Lung microvascular endothelial cell (primary cell): ENCODE measurements at regions not wholly inside any gene's neighbourhood (a gene's known extent, or its start where the extent isn't known, plus 50 kb on each side); places are given as distances from the start of the nearest gene placed in this dataset.

Experiments
- DNase-seq, 2 donors: peaks; one replicate each; pipeline versions ENCODE4 v3.0.0 to v3.0.0-alpha.2; 2010; ENCODE audit warnings: low read depth in 2 of 2

- DNase-seq, result no peak
Measured at GRCh38 chr4:180852738-180853137, 1390.5 kb upstream of the TENM3 start.

GRCh38 chr4:180855184-180855583, 1388.0 kb upstream of the TENM3 start:
- no peak for DNase-seq

GRCh38 chr4:180860089-180860720, 1383.0 kb upstream of the TENM3 start:
- DNase-seq, result no peak

- no peak for DNase-seq
Measured at GRCh38 chr4:180861651-180862050, 1381.6 kb upstream of the TENM3 start.

- DNase-seq, result no peak
Measured at GRCh38 chr4:180866933-180867643, 1376.1 kb upstream of the TENM3 start.

- DNase-seq, result no peak
Measured at GRCh38 chr4:180870623-180871022, 1372.6 kb upstream of the TENM3 start.

GRCh38 chr4:180898305-180898704, 1344.9 kb upstream of the TENM3 start:
- DNase-seq, result no peak

- no peak for DNase-seq
Measured at GRCh38 chr4:180900781-180901180, 1342.4 kb upstream of the TENM3 start.

GRCh38 chr4:180909279-180909678, 1333.9 kb upstream of the TENM3 start:
- DNase-seq, result no peak

- DNase-seq, result no peak
Measured at GRCh38 chr4:180913750-180914149, 1329.5 kb upstream of the TENM3 start.

- DNase-seq, result no peak
Measured at GRCh38 chr4:180923486-180923885, 1319.7 kb upstream of the TENM3 start.

GRCh38 chr4:180925805-180926204, 1317.4 kb upstream of the TENM3 start:
- DNase-seq, result no peak

- no peak for DNase-seq
Measured at GRCh38 chr4:180926277-180926676, 1316.9 kb upstream of the TENM3 start.

GRCh38 chr4:180932370-180933001, 1310.7 kb upstream of the TENM3 start:
- no peak for DNase-seq

- no peak for DNase-seq
Measured at GRCh38 chr4:180937083-180937482, 1306.1 kb upstream of the TENM3 start.

- no peak for DNase-seq
Measured at GRCh38 chr4:180940680-180941079, 1302.5 kb upstream of the TENM3 start.

- DNase-seq, result no peak
Measured at GRCh38 chr4:180942367-180942916, 1300.8 kb upstream of the TENM3 start.

- DNase-seq, result no peak
Measured at GRCh38 chr4:180946188-180946587, 1297.0 kb upstream of the TENM3 start.

- no peak for DNase-seq
Measured at GRCh38 chr4:180947425-180947824, 1295.8 kb upstream of the TENM3 start.

GRCh38 chr4:180949424-180950213, 1293.6 kb upstream of the TENM3 start:
- no peak for DNase-seq

GRCh38 chr4:180950377-180950776, 1292.8 kb upstream of the TENM3 start:
- no peak for DNase-seq

- DNase-seq, result no peak
Measured at GRCh38 chr4:180951312-180951711, 1291.9 kb upstream of the TENM3 start.
